PC-3 (cell line): ENCODE measurements at regions not wholly inside any gene's neighbourhood (a gene's known extent, or its start where the extent isn't known, plus 50 kb on each side); places are given as distances from the start of the nearest gene placed in this dataset.

ENCODE experiments used
- ATAC-seq: fragments of 200-7000 bp; cut with Tn5 transposase; 2 replicates; pipeline ENCODE4 v1.9.1; 2020; ENCODE audit warnings: mild to moderate bottlenecking, moderate library complexity
- BruUV-seq: library from RNA; stranded (reverse); fragments of 400-500 nt; replicated peaks from 2 replicates; lab custom pipeline; 2021; lab: Mats Ljungman, UMichigan
- CTCF ChIA-PET: fragments of 300-600 bp; sonication (Branson Sonifier 250); formaldehyde crosslinking; loops from one replicate; lab custom pipeline; 2022; ENCODE audit warnings: antibody characterized with exemption; lab: Charles Lee
- POLR2A ChIA-PET: fragments of 300-600 bp; sonication (Branson Sonifier 250); formaldehyde crosslinking; loops from one replicate; lab custom pipeline; 2022; ENCODE audit warnings: antibody characterized with exemption; ENCODE audit not compliant: unreplicated experiment; lab: Charles Lee
- DNase-seq: peaks from one replicate; pipeline ENCODE4 v3.0.0-alpha.2; 2015
- H2AFZ ChIP-seq: fragments of 300-600 bp; sonication (generic); 2 replicates; pipeline ENCODE4 v1.6.0; 2016; ENCODE audit warnings: antibody characterized with exemption, low read length
- H3F3A ChIP-seq: fragments of 300-600 bp; sonication (generic); one replicate; pipeline ENCODE4 v1.6.0; 2017; ENCODE audit warnings: antibody characterized with exemption, low read length, control low read depth, mild to moderate bottlenecking; ENCODE audit not compliant: unreplicated experiment
- H3K27ac ChIP-seq: fragments of 300-600 bp; sonication (generic); 2 replicates; pipeline ENCODE4 v1.5.1; 2016; ENCODE audit warnings: mild to moderate bottlenecking, low read length
- H3K27me3 ChIP-seq: fragments of 300-600 bp; sonication (generic); 2 replicates; pipeline ENCODE4 v1.6.1; 2016; ENCODE audit warnings: low read length, mixed read lengths
- H3K36me3 ChIP-seq: fragments of 300-600 bp; sonication (generic); 2 replicates; pipeline ENCODE4 v1.6.1; 2016; ENCODE audit warnings: low read depth, mixed run types, low read length, mixed read lengths
- H3K4me1 ChIP-seq: fragments of 300-600 bp; sonication (generic); 2 replicates; pipeline ENCODE4 v1.5.1; 2016; ENCODE audit warnings: low read length; ENCODE audit not compliant: insufficient read depth
- H3K4me2 ChIP-seq: fragments of 300-600 bp; sonication (generic); 2 replicates; pipeline ENCODE4 v1.6.0; 2016; ENCODE audit warnings: low read length
- H3K4me3 ChIP-seq: fragments of 300-600 bp; sonication (generic); 2 replicates; pipeline ENCODE4 v1.5.1; 2016; ENCODE audit warnings: mild to moderate bottlenecking, low read length, mixed read lengths
- H3K79me2 ChIP-seq: fragments of 300-600 bp; sonication (generic); 2 replicates; pipeline ENCODE4 v1.6.1; 2017; ENCODE audit warnings: low read length, mixed read lengths
- H3K9ac ChIP-seq: fragments of 300-600 bp; sonication (generic); 2 replicates; pipeline ENCODE4 v1.6.0; 2016; ENCODE audit warnings: mild to moderate bottlenecking, low read length
- H3K9me2 ChIP-seq: fragments of 300-600 bp; sonication (generic); replicated peaks from 2 replicates; pipeline ENCODE4 v1.6.1; 2016; ENCODE audit warnings: mixed run types, low read length, mixed read lengths
- H3K9me3 ChIP-seq: fragments of 300-600 bp; sonication (generic); 2 replicates; pipeline ENCODE4 v1.6.1; 2016; ENCODE audit warnings: low read length, mixed read lengths
- H4K20me1 ChIP-seq: fragments of 300-600 bp; sonication (generic); 2 replicates; pipeline ENCODE4 v1.6.1; 2016; ENCODE audit warnings: low read length, mixed read lengths
- EZH2 ChIP-seq: fragments of 300-600 bp; sonication (generic); IDR thresholded peaks from one replicate; pipeline ENCODE4 v1.6.1; 2017; ENCODE audit warnings: antibody characterized with exemption, mild to moderate bottlenecking, low read length; ENCODE audit not compliant: unreplicated experiment
- EZH2phosphoT487 ChIP-seq: fragments of 300-600 bp; sonication (generic); IDR thresholded peaks from 2 replicates; pipeline ENCODE4 v1.6.1; 2018; ENCODE audit warnings: mild to moderate bottlenecking, antibody characterized with exemption, low read length, borderline replicate concordance
- intact Hi-C: fragments of 100-400 bp; cut with micrococcal nuclease; formaldehyde crosslinking; loops from 2 replicates; pipeline ENCODE4 v1.9.0; 2023
- TF ChIP-seq, protein P1 (sequence below): fragments of 300-600 bp; sonication (generic); conservative IDR thresholded peaks from 2 replicates; pipeline ENCODE4 v1.5.1; 2017; ENCODE audit warnings: antibody characterized with exemption, low read depth, mild to moderate bottlenecking, low read length

DNA sequence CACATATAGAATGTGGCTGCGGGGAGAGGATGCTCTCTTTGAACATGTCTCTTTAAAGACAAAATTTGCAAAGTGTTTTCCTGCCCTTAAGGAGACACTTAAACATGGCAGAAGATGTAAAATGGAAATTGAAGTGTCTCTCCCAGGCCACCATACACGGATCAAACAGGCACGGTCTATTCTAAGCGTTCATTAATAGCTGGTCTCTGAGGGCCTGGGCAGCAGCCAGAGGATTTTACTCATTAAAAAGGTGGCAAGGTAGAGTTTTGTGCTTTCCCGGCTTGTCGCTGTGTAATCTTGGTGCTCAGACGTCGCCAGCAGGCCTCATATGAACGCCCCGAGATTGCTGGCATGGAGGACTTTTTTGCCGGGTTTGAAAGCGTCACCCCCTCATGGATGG, 205.5 kb downstream of the EMX2 start:
- BruUV-seq, result no TSS peak

DNA sequence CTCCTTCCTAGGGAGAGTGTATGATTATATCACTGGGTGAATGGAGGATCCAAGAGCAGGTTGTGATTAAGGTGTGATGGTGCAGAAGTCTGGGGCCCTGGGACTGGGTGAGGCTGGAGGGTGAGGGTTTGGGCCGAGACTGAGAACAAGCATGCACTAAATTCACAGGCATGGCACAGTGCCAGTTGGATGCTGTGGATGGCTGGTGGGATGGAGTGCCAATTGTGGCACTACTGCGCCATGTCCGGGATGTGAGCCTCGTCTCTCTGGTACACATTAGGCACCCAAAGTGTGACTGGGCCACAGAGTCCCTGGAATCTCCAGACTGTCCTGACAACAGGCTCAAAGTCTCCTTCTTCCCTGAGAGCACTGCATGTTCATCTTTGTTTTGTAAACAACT, 208.1 kb downstream of the EMX2 start:
- TF ChIP-seq EZH2phosphoT487, result no peak
- TF ChIP-seq, protein P1, sequence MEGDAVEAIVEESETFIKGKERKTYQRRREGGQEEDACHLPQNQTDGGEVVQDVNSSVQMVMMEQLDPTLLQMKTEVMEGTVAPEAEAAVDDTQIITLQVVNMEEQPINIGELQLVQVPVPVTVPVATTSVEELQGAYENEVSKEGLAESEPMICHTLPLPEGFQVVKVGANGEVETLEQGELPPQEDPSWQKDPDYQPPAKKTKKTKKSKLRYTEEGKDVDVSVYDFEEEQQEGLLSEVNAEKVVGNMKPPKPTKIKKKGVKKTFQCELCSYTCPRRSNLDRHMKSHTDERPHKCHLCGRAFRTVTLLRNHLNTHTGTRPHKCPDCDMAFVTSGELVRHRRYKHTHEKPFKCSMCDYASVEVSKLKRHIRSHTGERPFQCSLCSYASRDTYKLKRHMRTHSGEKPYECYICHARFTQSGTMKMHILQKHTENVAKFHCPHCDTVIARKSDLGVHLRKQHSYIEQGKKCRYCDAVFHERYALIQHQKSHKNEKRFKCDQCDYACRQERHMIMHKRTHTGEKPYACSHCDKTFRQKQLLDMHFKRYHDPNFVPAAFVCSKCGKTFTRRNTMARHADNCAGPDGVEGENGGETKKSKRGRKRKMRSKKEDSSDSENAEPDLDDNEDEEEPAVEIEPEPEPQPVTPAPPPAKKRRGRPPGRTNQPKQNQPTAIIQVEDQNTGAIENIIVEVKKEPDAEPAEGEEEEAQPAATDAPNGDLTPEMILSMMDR, result no peak
- TF ChIP-seq EZH2, result no peak
- H3K9me2 ChIP-seq, result no peaks in the 10 kb centered on the region
- H3K36me3 ChIP-seq, result no peaks in the 10 kb centered on the region
- no peaks in the 10 kb centered on the region for H3K79me2 ChIP-seq
- peaks cover 52% of the 10 kb centered on the region for H3K27me3 ChIP-seq
- POLR2A ChIA-PET, result no interaction called here
- H3K4me2 ChIP-seq, result no peak overlapping the region
- H3K9ac ChIP-seq, result no peak overlapping the region
- no TSS peak for BruUV-seq
- H3K4me3 ChIP-seq, result no peak overlapping the region
- no peak overlapping the region for H2AFZ ChIP-seq
- H3F3A ChIP-seq, result no peaks in the 10 kb centered on the region
- DNase-seq, result no peak
- no peaks in the 10 kb centered on the region for H3K9me3 ChIP-seq
- intact Hi-C loops, result no loop called here
- no peaks in the 10 kb centered on the region for H3K4me1 ChIP-seq
- CTCF ChIA-PET, result no interaction called here
- no peaks in the 10 kb centered on the region for H4K20me1 ChIP-seq
- ATAC-seq, result no peak
- no peak overlapping the region for H3K27ac ChIP-seq

More for the DNA sequence above, 205.5 kb downstream of the EMX2 start:
- H2AFZ ChIP-seq, result no peak overlapping the region
- H3K9me2 ChIP-seq, result no peaks in the 10 kb centered on the region
- no peak overlapping the region for H3K9ac ChIP-seq
- DNase-seq (no peak), ATAC-seq (no peak)
- no peak overlapping the region for H3K27ac ChIP-seq
- TF ChIP-seq, protein P1, result no peak
- TF ChIP-seq EZH2 (no peak), EZH2phosphoT487 (no peak)
- H3F3A ChIP-seq, result no peaks in the 10 kb centered on the region
- no peak overlapping the region for H3K4me3 ChIP-seq
- peaks cover 39% of the 10 kb centered on the region for H3K27me3 ChIP-seq
- ChIA-PET CTCF (no interaction called here), POLR2A (no interaction called here)
- no peaks in the 10 kb centered on the region for H3K79me2 ChIP-seq
- no peaks in the 10 kb centered on the region for H3K9me3 ChIP-seq
- no peaks in the 10 kb centered on the region for H3K36me3 ChIP-seq
- intact Hi-C loops, result no loop called here
- H4K20me1 ChIP-seq, result no peaks in the 10 kb centered on the region
- H3K4me1 ChIP-seq, result no peaks in the 10 kb centered on the region
- H3K4me2 ChIP-seq, result no peak overlapping the region

DNA sequence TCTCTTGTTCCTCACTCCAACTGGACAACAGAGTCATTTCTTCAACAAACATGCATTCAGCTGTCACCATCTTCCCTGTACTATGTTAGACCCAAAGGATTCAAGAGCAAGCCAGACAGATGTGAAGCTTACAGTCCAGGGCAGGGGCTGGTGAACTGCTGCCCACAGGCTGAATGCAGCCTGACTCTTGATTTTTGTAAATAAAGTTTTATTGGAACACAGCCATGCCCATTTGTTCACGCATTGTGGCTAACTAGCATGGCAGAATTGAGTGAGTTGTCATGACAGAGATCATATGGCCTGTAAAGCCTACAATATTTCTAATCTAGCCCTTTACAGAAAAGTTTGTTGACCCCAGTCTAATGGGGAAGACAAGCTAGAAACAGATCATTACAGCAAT, 208.7 kb downstream of the EMX2 start:
- ChIA-PET CTCF (no interaction called here), POLR2A (no interaction called here)
- TF ChIP-seq, protein P1, result no peak
- TF ChIP-seq EZH2, result no peak
- no peak for TF ChIP-seq EZH2phosphoT487
- Histone ChIP-seq H3K4me3 (no peak overlapping the region), H3K36me3 (no peaks in the 10 kb centered on the region), H3K9me3 (no peaks in the 10 kb centered on the region), H3K27me3 (peaks cover 46% of the 10 kb centered on the region), H3F3A (no peaks in the 10 kb centered on the region), H3K79me2 (no peaks in the 10 kb centered on the region), H3K27ac (no peak overlapping the region), H3K4me2 (no peak overlapping the region), H3K9me2 (no peaks in the 10 kb centered on the region), H3K4me1 (no peaks in the 10 kb centered on the region), H3K9ac (no peak overlapping the region), H4K20me1 (no peaks in the 10 kb centered on the region), H2AFZ (no peak overlapping the region)
- intact Hi-C loops, result no loop called here
- ATAC-seq, result no peak
- no TSS peak for BruUV-seq
- DNase-seq, result no peak
